ENCODE measurements at regions not wholly inside any gene's neighbourhood (a gene's known extent, or its start where the extent isn't known, plus 50 kb on each side); places are given as distances from the start of the nearest gene placed in this dataset.

GRCh38 chr15:91649831-91650321 lies 203.6 kb upstream of the SLCO3A1 start (continued):
- TF ChIP-seq, protein P1, sequence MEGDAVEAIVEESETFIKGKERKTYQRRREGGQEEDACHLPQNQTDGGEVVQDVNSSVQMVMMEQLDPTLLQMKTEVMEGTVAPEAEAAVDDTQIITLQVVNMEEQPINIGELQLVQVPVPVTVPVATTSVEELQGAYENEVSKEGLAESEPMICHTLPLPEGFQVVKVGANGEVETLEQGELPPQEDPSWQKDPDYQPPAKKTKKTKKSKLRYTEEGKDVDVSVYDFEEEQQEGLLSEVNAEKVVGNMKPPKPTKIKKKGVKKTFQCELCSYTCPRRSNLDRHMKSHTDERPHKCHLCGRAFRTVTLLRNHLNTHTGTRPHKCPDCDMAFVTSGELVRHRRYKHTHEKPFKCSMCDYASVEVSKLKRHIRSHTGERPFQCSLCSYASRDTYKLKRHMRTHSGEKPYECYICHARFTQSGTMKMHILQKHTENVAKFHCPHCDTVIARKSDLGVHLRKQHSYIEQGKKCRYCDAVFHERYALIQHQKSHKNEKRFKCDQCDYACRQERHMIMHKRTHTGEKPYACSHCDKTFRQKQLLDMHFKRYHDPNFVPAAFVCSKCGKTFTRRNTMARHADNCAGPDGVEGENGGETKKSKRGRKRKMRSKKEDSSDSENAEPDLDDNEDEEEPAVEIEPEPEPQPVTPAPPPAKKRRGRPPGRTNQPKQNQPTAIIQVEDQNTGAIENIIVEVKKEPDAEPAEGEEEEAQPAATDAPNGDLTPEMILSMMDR (conservative IDR thresholded peaks at IDR 0.05; ENCODE audit: low read depth in 2 of 2): no peak
- TF ChIP-seq ZNF331 (CRISPR knock-in tag; IDR thresholded peaks at IDR 0.05; ENCODE audit: low read depth) (no peak), EZH2phosphoT487 (IDR thresholded peaks at IDR 0.05; ENCODE audit: unreplicated experiment) (no peak)
- TF ChIP-seq, protein P2, sequence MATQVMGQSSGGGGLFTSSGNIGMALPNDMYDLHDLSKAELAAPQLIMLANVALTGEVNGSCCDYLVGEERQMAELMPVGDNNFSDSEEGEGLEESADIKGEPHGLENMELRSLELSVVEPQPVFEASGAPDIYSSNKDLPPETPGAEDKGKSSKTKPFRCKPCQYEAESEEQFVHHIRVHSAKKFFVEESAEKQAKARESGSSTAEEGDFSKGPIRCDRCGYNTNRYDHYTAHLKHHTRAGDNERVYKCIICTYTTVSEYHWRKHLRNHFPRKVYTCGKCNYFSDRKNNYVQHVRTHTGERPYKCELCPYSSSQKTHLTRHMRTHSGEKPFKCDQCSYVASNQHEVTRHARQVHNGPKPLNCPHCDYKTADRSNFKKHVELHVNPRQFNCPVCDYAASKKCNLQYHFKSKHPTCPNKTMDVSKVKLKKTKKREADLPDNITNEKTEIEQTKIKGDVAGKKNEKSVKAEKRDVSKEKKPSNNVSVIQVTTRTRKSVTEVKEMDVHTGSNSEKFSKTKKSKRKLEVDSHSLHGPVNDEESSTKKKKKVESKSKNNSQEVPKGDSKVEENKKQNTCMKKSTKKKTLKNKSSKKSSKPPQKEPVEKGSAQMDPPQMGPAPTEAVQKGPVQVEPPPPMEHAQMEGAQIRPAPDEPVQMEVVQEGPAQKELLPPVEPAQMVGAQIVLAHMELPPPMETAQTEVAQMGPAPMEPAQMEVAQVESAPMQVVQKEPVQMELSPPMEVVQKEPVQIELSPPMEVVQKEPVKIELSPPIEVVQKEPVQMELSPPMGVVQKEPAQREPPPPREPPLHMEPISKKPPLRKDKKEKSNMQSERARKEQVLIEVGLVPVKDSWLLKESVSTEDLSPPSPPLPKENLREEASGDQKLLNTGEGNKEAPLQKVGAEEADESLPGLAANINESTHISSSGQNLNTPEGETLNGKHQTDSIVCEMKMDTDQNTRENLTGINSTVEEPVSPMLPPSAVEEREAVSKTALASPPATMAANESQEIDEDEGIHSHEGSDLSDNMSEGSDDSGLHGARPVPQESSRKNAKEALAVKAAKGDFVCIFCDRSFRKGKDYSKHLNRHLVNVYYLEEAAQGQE (IDR thresholded peaks at IDR 0.05; ENCODE audit: unreplicated experiment): no peak

- H3K9me2 ChIP-seq (ENCODE audit: insufficient read depth): peaks cover 6% of the 10 kb centered on the region; the same call in 1 of the 2 replicates
- no peaks in the 10 kb centered on the region for H3K27me3 Mint-ChIP-seq (ENCODE audit: insufficient read depth, low read depth, poor library complexity)
- no peaks in the 10 kb centered on the region for H3K27me3 ChIP-seq (ENCODE audit: insufficient read depth)
- no peaks in the 10 kb centered on the region for H4K20me1 ChIP-seq (replicated peaks; ENCODE audit: insufficient read depth)
- H3K36me3 ChIP-seq (ENCODE audit: insufficient read depth): no peaks in the 10 kb centered on the region
- H3K4me1 ChIP-seq (ENCODE audit: insufficient read depth): no peaks in the 10 kb centered on the region
- DNase-seq (ENCODE audit: low spot score) (no peak), ATAC-seq (no peak)
- H2AFZ ChIP-seq: no peak overlapping the region
- no peak overlapping the region for H3K27ac Mint-ChIP-seq
- no peaks in the 10 kb centered on the region for H3K36me3 Mint-ChIP-seq (ENCODE audit: low read depth)
- H3K4me3 Mint-ChIP-seq: no peak overlapping the region
- no peaks in the 10 kb centered on the region for H3F3A ChIP-seq (replicated peaks; ENCODE audit: low read depth)
- TF ChIP-seq, protein P3, sequence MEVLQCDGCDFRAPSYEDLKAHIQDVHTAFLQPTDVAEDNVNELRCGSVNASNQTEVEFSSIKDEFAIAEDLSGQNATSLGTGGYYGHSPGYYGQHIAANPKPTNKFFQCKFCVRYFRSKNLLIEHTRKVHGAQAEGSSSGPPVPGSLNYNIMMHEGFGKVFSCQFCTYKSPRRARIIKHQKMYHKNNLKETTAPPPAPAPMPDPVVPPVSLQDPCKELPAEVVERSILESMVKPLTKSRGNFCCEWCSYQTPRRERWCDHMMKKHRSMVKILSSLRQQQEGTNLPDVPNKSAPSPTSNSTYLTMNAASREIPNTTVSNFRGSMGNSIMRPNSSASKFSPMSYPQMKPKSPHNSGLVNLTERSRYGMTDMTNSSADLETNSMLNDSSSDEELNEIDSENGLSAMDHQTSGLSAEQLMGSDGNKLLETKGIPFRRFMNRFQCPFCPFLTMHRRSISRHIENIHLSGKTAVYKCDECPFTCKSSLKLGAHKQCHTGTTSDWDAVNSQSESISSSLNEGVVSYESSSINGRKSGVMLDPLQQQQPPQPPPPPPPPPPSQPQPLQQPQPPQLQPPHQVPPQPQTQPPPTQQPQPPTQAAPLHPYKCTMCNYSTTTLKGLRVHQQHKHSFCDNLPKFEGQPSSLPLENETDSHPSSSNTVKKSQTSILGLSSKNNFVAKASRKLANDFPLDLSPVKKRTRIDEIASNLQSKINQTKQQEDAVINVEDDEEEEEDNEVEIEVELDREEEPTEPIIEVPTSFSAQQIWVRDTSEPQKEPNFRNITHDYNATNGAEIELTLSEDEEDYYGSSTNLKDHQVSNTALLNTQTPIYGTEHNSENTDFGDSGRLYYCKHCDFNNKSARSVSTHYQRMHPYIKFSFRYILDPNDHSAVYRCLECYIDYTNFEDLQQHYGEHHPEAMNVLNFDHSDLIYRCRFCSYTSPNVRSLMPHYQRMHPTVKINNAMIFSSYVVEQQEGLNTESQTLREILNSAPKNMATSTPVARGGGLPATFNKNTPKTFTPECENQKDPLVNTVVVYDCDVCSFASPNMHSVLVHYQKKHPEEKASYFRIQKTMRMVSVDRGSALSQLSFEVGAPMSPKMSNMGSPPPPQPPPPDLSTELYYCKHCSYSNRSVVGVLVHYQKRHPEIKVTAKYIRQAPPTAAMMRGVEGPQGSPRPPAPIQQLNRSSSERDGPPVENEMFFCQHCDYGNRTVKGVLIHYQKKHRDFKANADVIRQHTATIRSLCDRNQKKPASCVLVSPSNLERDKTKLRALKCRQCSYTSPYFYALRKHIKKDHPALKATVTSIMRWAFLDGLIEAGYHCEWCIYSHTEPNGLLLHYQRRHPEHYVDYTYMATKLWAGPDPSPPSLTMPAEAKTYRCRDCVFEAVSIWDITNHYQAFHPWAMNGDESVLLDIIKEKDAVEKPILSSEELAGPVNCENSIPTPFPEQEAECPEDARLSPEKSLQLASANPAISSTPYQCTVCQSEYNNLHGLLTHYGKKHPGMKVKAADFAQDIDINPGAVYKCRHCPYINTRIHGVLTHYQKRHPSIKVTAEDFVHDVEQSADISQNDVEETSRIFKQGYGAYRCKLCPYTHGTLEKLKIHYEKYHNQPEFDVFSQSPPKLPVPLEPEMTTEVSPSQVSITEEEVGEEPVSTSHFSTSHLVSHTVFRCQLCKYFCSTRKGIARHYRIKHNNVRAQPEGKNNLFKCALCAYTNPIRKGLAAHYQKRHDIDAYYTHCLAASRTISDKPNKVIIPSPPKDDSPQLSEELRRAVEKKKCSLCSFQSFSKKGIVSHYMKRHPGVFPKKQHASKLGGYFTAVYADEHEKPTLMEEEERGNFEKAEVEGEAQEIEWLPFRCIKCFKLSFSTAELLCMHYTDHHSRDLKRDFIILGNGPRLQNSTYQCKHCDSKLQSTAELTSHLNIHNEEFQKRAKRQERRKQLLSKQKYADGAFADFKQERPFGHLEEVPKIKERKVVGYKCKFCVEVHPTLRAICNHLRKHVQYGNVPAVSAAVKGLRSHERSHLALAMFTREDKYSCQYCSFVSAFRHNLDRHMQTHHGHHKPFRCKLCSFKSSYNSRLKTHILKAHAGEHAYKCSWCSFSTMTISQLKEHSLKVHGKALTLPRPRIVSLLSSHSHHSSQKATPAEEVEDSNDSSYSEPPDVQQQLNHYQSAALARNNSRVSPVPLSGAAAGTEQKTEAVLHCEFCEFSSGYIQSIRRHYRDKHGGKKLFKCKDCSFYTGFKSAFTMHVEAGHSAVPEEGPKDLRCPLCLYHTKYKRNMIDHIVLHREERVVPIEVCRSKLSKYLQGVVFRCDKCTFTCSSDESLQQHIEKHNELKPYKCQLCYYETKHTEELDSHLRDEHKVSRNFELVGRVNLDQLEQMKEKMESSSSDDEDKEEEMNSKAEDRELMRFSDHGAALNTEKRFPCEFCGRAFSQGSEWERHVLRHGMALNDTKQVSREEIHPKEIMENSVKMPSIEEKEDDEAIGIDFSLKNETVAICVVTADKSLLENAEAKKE (CRISPR knock-in tag; IDR thresholded peaks at IDR 0.05): no peak
- TF ChIP-seq, protein P4, sequence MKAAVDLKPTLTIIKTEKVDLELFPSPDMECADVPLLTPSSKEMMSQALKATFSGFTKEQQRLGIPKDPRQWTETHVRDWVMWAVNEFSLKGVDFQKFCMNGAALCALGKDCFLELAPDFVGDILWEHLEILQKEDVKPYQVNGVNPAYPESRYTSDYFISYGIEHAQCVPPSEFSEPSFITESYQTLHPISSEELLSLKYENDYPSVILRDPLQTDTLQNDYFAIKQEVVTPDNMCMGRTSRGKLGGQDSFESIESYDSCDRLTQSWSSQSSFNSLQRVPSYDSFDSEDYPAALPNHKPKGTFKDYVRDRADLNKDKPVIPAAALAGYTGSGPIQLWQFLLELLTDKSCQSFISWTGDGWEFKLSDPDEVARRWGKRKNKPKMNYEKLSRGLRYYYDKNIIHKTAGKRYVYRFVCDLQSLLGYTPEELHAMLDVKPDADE (IDR thresholded peaks at IDR 0.05): no peak
- TF ChIP-seq CREB1 (CRISPR knock-in tag; IDR thresholded peaks at IDR 0.05; ENCODE audit: low read depth): no peak
- 0 out of 3 replicates have a peak, but pooled peaks cover 6% of the 10 kb centered on the region for H3K9me3 Mint-ChIP-seq
- no peaks in the 10 kb centered on the region for H3K79me2 ChIP-seq (replicated peaks; ENCODE audit: insufficient read depth)
- H3K4me1 Mint-ChIP-seq: no peaks in the 10 kb centered on the region
- H3K4me2 ChIP-seq: no peak overlapping the region
- no peak overlapping the region for H3K27ac ChIP-seq (ENCODE audit: low read depth)
- H3K4me3 ChIP-seq: no peak overlapping the region
Observed at GRCh38 chr15:91651251-91651650, 202.3 kb upstream of the SLCO3A1 start.
